ENCODE measurements at regions not wholly inside any gene's neighbourhood (a gene's known extent, or its start where the extent isn't known, plus 50 kb on each side); places are given as distances from the start of the nearest gene placed in this dataset.

DNA sequence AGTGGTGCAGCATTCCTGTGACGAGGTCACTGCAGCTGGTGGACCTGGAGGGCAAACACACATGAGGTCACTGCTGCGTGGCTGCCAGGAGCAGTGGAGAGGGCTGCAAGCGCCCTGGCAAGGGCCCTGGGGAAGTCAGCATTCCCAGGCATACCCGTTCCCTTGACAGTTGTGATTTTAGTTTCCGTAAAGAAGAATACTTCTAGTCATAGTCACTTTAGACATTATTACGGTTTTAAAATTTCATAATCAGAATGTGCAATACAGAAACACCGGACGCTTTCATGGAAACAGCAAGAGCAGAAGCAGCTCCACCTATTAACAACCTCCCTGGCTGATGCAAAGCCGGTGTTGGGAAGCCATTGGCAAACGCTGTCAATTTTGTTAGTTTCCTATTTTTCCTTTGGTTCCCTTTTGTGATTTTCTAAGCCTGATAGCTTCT lies 129.8 kb downstream of the GADD45G start:
- TF ChIP-seq, protein P1, sequence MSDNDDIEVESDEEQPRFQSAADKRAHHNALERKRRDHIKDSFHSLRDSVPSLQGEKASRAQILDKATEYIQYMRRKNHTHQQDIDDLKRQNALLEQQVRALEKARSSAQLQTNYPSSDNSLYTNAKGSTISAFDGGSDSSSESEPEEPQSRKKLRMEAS (IDR thresholded peaks at IDR 0.05; ENCODE audit: low read depth, low read length) = no peak
- no peak for TF ChIP-seq FOS (IDR thresholded peaks at IDR 0.05; ENCODE audit: borderline replicate concordance, extremely low read depth, insufficient read length)
- TF ChIP-seq, protein P2, sequence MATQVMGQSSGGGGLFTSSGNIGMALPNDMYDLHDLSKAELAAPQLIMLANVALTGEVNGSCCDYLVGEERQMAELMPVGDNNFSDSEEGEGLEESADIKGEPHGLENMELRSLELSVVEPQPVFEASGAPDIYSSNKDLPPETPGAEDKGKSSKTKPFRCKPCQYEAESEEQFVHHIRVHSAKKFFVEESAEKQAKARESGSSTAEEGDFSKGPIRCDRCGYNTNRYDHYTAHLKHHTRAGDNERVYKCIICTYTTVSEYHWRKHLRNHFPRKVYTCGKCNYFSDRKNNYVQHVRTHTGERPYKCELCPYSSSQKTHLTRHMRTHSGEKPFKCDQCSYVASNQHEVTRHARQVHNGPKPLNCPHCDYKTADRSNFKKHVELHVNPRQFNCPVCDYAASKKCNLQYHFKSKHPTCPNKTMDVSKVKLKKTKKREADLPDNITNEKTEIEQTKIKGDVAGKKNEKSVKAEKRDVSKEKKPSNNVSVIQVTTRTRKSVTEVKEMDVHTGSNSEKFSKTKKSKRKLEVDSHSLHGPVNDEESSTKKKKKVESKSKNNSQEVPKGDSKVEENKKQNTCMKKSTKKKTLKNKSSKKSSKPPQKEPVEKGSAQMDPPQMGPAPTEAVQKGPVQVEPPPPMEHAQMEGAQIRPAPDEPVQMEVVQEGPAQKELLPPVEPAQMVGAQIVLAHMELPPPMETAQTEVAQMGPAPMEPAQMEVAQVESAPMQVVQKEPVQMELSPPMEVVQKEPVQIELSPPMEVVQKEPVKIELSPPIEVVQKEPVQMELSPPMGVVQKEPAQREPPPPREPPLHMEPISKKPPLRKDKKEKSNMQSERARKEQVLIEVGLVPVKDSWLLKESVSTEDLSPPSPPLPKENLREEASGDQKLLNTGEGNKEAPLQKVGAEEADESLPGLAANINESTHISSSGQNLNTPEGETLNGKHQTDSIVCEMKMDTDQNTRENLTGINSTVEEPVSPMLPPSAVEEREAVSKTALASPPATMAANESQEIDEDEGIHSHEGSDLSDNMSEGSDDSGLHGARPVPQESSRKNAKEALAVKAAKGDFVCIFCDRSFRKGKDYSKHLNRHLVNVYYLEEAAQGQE (IDR thresholded peaks at IDR 0.05; ENCODE audit: low read depth, low read length) = no peak
- TF ChIP-seq, protein P3, sequence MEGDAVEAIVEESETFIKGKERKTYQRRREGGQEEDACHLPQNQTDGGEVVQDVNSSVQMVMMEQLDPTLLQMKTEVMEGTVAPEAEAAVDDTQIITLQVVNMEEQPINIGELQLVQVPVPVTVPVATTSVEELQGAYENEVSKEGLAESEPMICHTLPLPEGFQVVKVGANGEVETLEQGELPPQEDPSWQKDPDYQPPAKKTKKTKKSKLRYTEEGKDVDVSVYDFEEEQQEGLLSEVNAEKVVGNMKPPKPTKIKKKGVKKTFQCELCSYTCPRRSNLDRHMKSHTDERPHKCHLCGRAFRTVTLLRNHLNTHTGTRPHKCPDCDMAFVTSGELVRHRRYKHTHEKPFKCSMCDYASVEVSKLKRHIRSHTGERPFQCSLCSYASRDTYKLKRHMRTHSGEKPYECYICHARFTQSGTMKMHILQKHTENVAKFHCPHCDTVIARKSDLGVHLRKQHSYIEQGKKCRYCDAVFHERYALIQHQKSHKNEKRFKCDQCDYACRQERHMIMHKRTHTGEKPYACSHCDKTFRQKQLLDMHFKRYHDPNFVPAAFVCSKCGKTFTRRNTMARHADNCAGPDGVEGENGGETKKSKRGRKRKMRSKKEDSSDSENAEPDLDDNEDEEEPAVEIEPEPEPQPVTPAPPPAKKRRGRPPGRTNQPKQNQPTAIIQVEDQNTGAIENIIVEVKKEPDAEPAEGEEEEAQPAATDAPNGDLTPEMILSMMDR (IDR thresholded peaks at IDR 0.05 in 2 of 3, conservative IDR thresholded peaks at IDR 0.05 in 1 of 3; ENCODE audit: control insufficient read depth in 2 of 3, extremely low read depth in 1 of 3, insufficient read depth in 1 of 3, low read depth in 3 of 3, low read length in 3 of 3) = no peak
- TF ChIP-seq ZNF217 (IDR thresholded peaks at IDR 0.05) = no peak
- no peak for TF ChIP-seq BRCA1 (IDR thresholded peaks at IDR 0.05; ENCODE audit: low read depth, low read length)
- TF ChIP-seq CREB1 (IDR thresholded peaks at IDR 0.05; ENCODE audit: low read depth) = no peak
